Stimulated activated CD8-positive, alpha-beta memory T cell treated with anti-CD3 and anti-CD28 coated beads, Interleukin-2, amount 100 ng/mL, for 1 hour (primary cell): ENCODE measurements at regions not wholly inside any gene's neighbourhood (a gene's known extent, or its start where the extent isn't known, plus 50 kb on each side); places are given as distances from the start of the nearest gene placed in this dataset.

Experiments used
- DNase-seq, 2 donors: peaks; one replicate each; pipeline ENCODE4 v3.0.0-alpha.2; 2020; ENCODE audit warnings: low read depth in 2 of 2

DNA sequence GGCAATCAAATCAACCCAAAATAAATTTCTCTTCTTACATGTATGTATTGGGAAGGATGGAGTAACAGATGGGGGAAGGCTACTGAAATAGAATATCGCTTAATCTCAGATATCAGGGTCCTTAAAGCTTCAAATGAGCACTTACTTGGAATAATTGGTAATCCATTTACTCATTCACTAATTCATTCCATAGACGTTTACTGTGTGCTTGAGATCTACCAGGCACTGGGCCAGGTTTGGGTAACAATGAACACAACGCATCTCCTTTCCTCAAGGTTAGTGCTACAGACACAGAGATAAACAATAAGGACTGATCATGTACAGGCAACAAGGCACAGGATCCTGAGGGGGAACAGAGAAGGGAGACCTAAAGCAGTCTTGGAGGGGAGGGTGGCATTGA lies 54.4 kb upstream of the KRR1 start:
- DNase-seq, result no peak

DNA sequence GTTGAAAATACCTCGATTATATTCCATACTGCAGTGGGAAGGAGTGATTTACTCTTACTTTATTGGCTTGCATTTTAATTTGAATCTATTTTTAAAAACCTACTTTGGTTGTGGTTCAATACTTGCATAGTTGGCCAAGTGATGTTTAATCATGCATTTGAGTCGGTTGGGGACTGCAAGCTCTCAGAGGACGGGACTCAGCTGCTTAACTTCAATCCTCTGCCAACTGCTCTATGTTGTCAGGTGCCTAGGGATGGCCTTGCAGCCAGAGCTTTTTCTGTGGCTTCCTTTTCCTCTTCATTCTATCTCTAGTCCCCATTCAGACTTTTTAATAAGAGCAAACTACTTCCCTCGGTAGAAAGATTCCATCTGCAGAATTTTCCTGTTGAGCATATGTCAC lies 53.4 kb upstream of the KRR1 start:
- no peak for DNase-seq

DNA sequence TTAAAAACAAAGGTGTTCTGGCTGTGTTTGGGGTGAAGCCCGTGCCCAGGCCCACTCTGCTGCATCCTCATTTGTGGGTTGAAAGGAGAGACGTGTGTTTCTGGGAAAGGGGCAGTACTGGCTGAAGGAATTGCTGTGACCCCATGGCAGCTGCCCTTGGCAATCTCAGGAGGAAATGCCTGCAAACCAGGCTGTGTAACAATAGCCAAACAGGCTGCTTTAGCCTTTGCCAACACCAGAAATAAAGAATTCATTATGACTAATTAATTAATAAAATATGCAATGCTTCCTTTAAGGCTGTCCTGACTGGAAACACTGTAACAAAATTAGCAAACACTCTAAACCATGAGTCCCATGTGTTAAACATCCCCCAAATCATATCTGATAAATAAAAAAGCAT lies 53.0 kb upstream of the KRR1 start:
- DNase-seq, result no peak

DNA sequence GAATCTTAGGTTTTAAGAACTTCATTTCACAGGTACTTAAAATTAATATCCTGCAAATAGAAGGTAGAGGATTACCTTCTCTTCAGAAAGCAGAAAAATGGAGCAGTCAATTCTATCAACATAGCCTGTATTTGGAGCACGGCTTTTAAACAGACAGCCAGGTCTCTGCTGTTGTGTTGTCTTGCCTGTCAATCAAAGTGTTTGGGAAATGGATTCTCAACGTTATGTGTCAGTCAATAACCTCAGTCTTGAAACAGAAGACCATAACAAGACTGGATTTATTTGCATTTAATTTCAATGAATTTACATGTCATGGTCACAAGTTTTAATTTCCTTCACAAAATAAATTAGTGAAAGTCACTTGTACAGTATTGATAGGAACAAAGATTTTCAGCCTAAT lies 51.9 kb upstream of the KRR1 start:
- DNase-seq, result no peak

DNA sequence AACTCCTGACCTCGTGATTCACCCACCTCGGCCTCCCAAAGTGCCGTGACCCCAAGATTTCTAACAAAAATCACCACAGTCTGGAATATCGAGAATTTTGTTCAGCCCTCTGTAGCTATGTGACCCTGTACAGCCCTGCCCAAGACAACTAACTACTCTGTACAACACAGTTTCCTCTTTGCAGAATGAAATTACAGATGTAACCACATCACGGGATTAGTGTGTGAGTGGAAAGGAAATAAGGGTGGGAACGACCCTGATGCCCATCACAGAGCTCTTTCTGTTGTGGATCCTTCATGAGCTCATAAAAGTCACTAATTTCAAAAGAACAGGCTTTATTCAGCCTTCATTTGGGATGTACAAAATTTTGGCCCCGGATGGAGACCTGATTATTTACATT lies 50.5 kb upstream of the KRR1 start:
- DNase-seq, result no peak
